ENCODE measurements at regions not wholly inside any gene's neighbourhood (a gene's known extent, or its start where the extent isn't known, plus 50 kb on each side); places are given as distances from the start of the nearest gene placed in this dataset.

DNA sequence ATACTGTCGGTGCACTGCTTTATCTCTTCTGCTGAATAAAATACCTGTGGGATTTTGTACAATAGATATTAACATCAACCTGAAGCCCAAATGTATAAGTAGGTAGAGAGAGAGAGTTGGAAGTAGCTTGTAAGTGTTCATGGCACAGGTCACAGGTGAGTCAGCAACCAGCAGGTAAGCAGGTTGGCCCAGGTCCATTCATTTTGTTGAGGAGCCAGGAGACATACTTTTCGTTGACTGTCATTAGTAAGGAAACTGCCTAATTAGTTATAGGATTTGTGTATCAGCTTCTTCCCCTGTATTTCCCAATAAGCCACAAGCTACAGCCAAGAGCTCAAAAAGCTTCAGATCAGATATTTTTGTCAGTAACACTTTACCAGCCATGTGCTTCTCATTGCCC, 650.8 kb downstream of the IRX1 start:
- Histone ChIP-seq H3K4me3 (no peak overlapping the region), H3K27ac (no peak overlapping the region), H3K9me3 (no peaks in the 10 kb centered on the region), H3K4me1 (no peaks in the 10 kb centered on the region), H3K4me2 (no peak overlapping the region)
- ChIA-PET CTCF (no interaction called here), POLR2A (no interaction called here)
- 0% methylated on average over 2 of the region's 2 CpGs for WGBS (ENCODE audit: missing lambda C conversion rate)
- no peak for ATAC-seq
- TF ChIP-seq, protein P1, sequence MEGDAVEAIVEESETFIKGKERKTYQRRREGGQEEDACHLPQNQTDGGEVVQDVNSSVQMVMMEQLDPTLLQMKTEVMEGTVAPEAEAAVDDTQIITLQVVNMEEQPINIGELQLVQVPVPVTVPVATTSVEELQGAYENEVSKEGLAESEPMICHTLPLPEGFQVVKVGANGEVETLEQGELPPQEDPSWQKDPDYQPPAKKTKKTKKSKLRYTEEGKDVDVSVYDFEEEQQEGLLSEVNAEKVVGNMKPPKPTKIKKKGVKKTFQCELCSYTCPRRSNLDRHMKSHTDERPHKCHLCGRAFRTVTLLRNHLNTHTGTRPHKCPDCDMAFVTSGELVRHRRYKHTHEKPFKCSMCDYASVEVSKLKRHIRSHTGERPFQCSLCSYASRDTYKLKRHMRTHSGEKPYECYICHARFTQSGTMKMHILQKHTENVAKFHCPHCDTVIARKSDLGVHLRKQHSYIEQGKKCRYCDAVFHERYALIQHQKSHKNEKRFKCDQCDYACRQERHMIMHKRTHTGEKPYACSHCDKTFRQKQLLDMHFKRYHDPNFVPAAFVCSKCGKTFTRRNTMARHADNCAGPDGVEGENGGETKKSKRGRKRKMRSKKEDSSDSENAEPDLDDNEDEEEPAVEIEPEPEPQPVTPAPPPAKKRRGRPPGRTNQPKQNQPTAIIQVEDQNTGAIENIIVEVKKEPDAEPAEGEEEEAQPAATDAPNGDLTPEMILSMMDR (IDR thresholded peaks at IDR 0.05): no peak
- no peak for TF ChIP-seq ESRRA (IDR thresholded peaks at IDR 0.05; ENCODE audit: borderline replicate concordance, low read length)
- no peak for TF ChIP-seq RARB (CRISPR knock-in tag; IDR thresholded peaks at IDR 0.05)
- TF ChIP-seq JUN (IDR thresholded peaks at IDR 0.05): no peak
- TF ChIP-seq EHMT2 (IDR thresholded peaks at IDR 0.05; ENCODE audit: low read depth): no peak
- no peak for TF ChIP-seq FOSB (CRISPR knock-in tag; IDR thresholded peaks at IDR 0.05)
- no peak for TF ChIP-seq MAZ (IDR thresholded peaks at IDR 0.05; ENCODE audit: borderline replicate concordance, low read depth, low read length)
- no peak for TF ChIP-seq CEBPB (IDR thresholded peaks at IDR 0.05)
- TF ChIP-seq, protein P2, sequence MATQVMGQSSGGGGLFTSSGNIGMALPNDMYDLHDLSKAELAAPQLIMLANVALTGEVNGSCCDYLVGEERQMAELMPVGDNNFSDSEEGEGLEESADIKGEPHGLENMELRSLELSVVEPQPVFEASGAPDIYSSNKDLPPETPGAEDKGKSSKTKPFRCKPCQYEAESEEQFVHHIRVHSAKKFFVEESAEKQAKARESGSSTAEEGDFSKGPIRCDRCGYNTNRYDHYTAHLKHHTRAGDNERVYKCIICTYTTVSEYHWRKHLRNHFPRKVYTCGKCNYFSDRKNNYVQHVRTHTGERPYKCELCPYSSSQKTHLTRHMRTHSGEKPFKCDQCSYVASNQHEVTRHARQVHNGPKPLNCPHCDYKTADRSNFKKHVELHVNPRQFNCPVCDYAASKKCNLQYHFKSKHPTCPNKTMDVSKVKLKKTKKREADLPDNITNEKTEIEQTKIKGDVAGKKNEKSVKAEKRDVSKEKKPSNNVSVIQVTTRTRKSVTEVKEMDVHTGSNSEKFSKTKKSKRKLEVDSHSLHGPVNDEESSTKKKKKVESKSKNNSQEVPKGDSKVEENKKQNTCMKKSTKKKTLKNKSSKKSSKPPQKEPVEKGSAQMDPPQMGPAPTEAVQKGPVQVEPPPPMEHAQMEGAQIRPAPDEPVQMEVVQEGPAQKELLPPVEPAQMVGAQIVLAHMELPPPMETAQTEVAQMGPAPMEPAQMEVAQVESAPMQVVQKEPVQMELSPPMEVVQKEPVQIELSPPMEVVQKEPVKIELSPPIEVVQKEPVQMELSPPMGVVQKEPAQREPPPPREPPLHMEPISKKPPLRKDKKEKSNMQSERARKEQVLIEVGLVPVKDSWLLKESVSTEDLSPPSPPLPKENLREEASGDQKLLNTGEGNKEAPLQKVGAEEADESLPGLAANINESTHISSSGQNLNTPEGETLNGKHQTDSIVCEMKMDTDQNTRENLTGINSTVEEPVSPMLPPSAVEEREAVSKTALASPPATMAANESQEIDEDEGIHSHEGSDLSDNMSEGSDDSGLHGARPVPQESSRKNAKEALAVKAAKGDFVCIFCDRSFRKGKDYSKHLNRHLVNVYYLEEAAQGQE (IDR thresholded peaks at IDR 0.05): no peak
- no peak for TF ChIP-seq HEYL (CRISPR knock-in tag; IDR thresholded peaks at IDR 0.05)
- no peak for TF ChIP-seq HDAC2 (IDR thresholded peaks at IDR 0.05)
- no peak for TF ChIP-seq FOSL2 (IDR thresholded peaks at IDR 0.05)
- no peak for TF ChIP-seq FOSL2 (CRISPR knock-in tag; IDR thresholded peaks at IDR 0.05)
- DNase-seq (ENCODE audit: low read depth in 1 of 2, low spot score in 1 of 2): no peak
- FAIRE-seq: no peak

DNA sequence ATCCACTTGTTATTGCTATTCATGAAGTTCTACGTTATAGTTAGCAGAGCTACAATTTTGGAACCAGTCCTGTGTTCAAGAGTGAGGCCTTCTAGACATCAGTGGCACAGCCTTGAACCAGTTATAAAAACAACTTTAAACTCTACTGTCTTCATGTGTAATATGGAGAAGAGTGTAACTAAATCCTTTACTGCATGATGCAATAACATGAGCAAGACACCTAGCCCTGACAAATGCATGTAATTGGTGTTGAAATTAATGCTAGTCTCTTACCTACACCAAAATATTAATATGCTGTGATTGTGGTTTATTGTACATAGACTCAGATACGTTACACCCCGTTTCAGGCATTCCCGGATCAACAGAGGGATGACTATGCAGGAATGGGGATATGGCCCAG, 654.6 kb downstream of the IRX1 start:
- no peak for TF ChIP-seq NFE2L2 (conservative IDR thresholded peaks at IDR 0.05; ENCODE audit: low read length)
- no peak for TF ChIP-seq HDAC2 (IDR thresholded peaks at IDR 0.05)
- TF ChIP-seq, protein P1 (IDR thresholded peaks at IDR 0.05): no peak
- TF ChIP-seq NPAS2 (CRISPR knock-in tag; IDR thresholded peaks at IDR 0.05; ENCODE audit: borderline replicate concordance): no peak
- TF ChIP-seq POLR2AphosphoS2 (conservative IDR thresholded peaks at IDR 0.05; ENCODE audit: low read length): no peak
- TF ChIP-seq EHMT2 (IDR thresholded peaks at IDR 0.05; ENCODE audit: low read depth): no peak
- TF ChIP-seq, protein P3, sequence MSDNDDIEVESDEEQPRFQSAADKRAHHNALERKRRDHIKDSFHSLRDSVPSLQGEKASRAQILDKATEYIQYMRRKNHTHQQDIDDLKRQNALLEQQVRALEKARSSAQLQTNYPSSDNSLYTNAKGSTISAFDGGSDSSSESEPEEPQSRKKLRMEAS (IDR thresholded peaks at IDR 0.05): no peak
- TF ChIP-seq CEBPB (IDR thresholded peaks at IDR 0.05): no peak
- no peak for TF ChIP-seq CHD4 (IDR thresholded peaks at IDR 0.05; ENCODE audit: borderline replicate concordance)
- no peak for TF ChIP-seq RARB (CRISPR knock-in tag; IDR thresholded peaks at IDR 0.05)
- TF ChIP-seq SREBF2 (IDR thresholded peaks at IDR 0.05): no peak
- DNase-seq (ENCODE audit: low read depth in 1 of 2, low spot score in 1 of 2) (no peak), FAIRE-seq (no peak), ATAC-seq (no peak)
- no peaks in the 10 kb centered on the region for H3K4me1 ChIP-seq
- H3K4me3 ChIP-seq: no peak overlapping the region
- WGBS (ENCODE audit: missing lambda C conversion rate): 6% methylated on average over 4 of the region's 4 CpGs
- no peak overlapping the region for H3K4me2 ChIP-seq
- no peak overlapping the region for H3K27ac ChIP-seq
- POLR2A ChIA-PET: no interaction called here
- CTCF ChIA-PET: no interaction called here
- no peaks in the 10 kb centered on the region for H3K9me3 ChIP-seq
